ENCODE measurements at regions not wholly inside any gene's neighbourhood (a gene's known extent, or its start where the extent isn't known, plus 50 kb on each side); places are given as distances from the start of the nearest gene placed in this dataset.

- no peaks in the 10 kb centered on the region for H3K36me3 ChIP-seq (ENCODE audit: control insufficient read depth in 1 of 2, insufficient read depth in 2 of 2, low read length in 2 of 2)
- no peaks in the 10 kb centered on the region for H3K27me3 ChIP-seq (ENCODE audit: low read depth, low read length)
- no peaks in the 10 kb centered on the region for H3K4me1 ChIP-seq (ENCODE audit: control insufficient read depth in 1 of 2, insufficient read depth in 2 of 2, low read length in 2 of 2)
- H3K9me3 ChIP-seq (ENCODE audit: control insufficient read depth in 1 of 2, low read length in 2 of 2) = no peaks in the 10 kb centered on the region
- H3K4me3 ChIP-seq (ENCODE audit: low read depth in 1 of 2, low read length in 2 of 2) = no peak overlapping the region
- H3K27ac ChIP-seq (ENCODE audit: low read length) = no peak overlapping the region
Observed at GRCh38 chr2:84212611-84213314, 246.3 kb downstream of the SUCLG1 start.

- Histone ChIP-seq H3K4me1 (ENCODE audit: control insufficient read depth in 1 of 2, insufficient read depth in 2 of 2, low read length in 2 of 2) (no peaks in the 10 kb centered on the region), H3K27me3 (ENCODE audit: low read depth, low read length) (no peaks in the 10 kb centered on the region), H3K27ac (ENCODE audit: low read length) (no peak overlapping the region), H3K9me3 (ENCODE audit: control insufficient read depth in 1 of 2, low read length in 2 of 2) (no peaks in the 10 kb centered on the region), H3K4me3 (ENCODE audit: low read depth in 1 of 2, low read length in 2 of 2) (no peak overlapping the region), H3K36me3 (ENCODE audit: control insufficient read depth in 1 of 2, insufficient read depth in 2 of 2, low read length in 2 of 2) (no peaks in the 10 kb centered on the region)
Observed at GRCh38 chr2:84209941-84210340, 249.1 kb downstream of the SUCLG1 start.

GRCh38 chr2:84204995-84205394 is 254.1 kb downstream of the SUCLG1 start:
- Histone ChIP-seq H3K4me3 (ENCODE audit: low read depth in 1 of 2, low read length in 2 of 2) (no peak overlapping the region), H3K9me3 (ENCODE audit: control insufficient read depth in 1 of 2, low read length in 2 of 2) (no peaks in the 10 kb centered on the region), H3K36me3 (ENCODE audit: control insufficient read depth in 1 of 2, insufficient read depth in 2 of 2, low read length in 2 of 2) (no peaks in the 10 kb centered on the region), H3K4me1 (ENCODE audit: control insufficient read depth in 1 of 2, insufficient read depth in 2 of 2, low read length in 2 of 2) (no peaks in the 10 kb centered on the region), H3K27me3 (ENCODE audit: low read depth, low read length) (no peaks in the 10 kb centered on the region), H3K27ac (ENCODE audit: low read length) (no peak overlapping the region)

GRCh38 chr2:84202166-84202565 is 256.9 kb downstream of the SUCLG1 start:
- Histone ChIP-seq H3K9me3 (ENCODE audit: control insufficient read depth in 1 of 2, low read length in 2 of 2) (no peaks in the 10 kb centered on the region), H3K27ac (ENCODE audit: low read length) (no peak overlapping the region), H3K4me1 (ENCODE audit: control insufficient read depth in 1 of 2, insufficient read depth in 2 of 2, low read length in 2 of 2) (no peaks in the 10 kb centered on the region)

GRCh38 chr2:84201158-84201557 is 257.9 kb downstream of the SUCLG1 start:
- H3K4me3 ChIP-seq (ENCODE audit: low read depth in 1 of 2, low read length in 2 of 2) = no peak overlapping the region
- no peaks in the 10 kb centered on the region for H3K9me3 ChIP-seq (ENCODE audit: control insufficient read depth in 1 of 2, low read length in 2 of 2)
- no peaks in the 10 kb centered on the region for H3K36me3 ChIP-seq (ENCODE audit: control insufficient read depth in 1 of 2, insufficient read depth in 2 of 2, low read length in 2 of 2)
- no peaks in the 10 kb centered on the region for H3K27me3 ChIP-seq (ENCODE audit: low read depth, low read length)
- no peak overlapping the region for H3K27ac ChIP-seq (ENCODE audit: low read length)
- H3K4me1 ChIP-seq (ENCODE audit: control insufficient read depth in 1 of 2, insufficient read depth in 2 of 2, low read length in 2 of 2) = no peaks in the 10 kb centered on the region

More at GRCh38 chr2:84202166-84202565, 256.9 kb downstream of the SUCLG1 start:
- Histone ChIP-seq H3K27me3 (ENCODE audit: low read depth, low read length) (no peaks in the 10 kb centered on the region), H3K4me3 (ENCODE audit: low read depth in 1 of 2, low read length in 2 of 2) (no peak overlapping the region), H3K36me3 (ENCODE audit: control insufficient read depth in 1 of 2, insufficient read depth in 2 of 2, low read length in 2 of 2) (no peaks in the 10 kb centered on the region)

- Histone ChIP-seq H3K4me1 (ENCODE audit: control insufficient read depth in 1 of 2, insufficient read depth in 2 of 2, low read length in 2 of 2) (no peaks in the 10 kb centered on the region), H3K36me3 (ENCODE audit: control insufficient read depth in 1 of 2, insufficient read depth in 2 of 2, low read length in 2 of 2) (no peaks in the 10 kb centered on the region), H3K4me3 (ENCODE audit: low read depth in 1 of 2, low read length in 2 of 2) (no peak overlapping the region), H3K27ac (ENCODE audit: low read length) (no peak overlapping the region), H3K27me3 (ENCODE audit: low read depth, low read length) (no peaks in the 10 kb centered on the region), H3K9me3 (ENCODE audit: control insufficient read depth in 1 of 2, low read length in 2 of 2) (no peaks in the 10 kb centered on the region)
Observed at GRCh38 chr2:84197901-84198300, 261.2 kb downstream of the SUCLG1 start.

GRCh38 chr2:84194949-84195644 is 264.0 kb downstream of the SUCLG1 start:
- no peaks in the 10 kb centered on the region for H3K36me3 ChIP-seq (ENCODE audit: control insufficient read depth in 1 of 2, insufficient read depth in 2 of 2, low read length in 2 of 2)
- H3K4me1 ChIP-seq (ENCODE audit: control insufficient read depth in 1 of 2, insufficient read depth in 2 of 2, low read length in 2 of 2) = no peaks in the 10 kb centered on the region
- no peak overlapping the region for H3K4me3 ChIP-seq (ENCODE audit: low read depth in 1 of 2, low read length in 2 of 2)
- H3K9me3 ChIP-seq (ENCODE audit: control insufficient read depth in 1 of 2, low read length in 2 of 2) = no peaks in the 10 kb centered on the region
- no peak overlapping the region for H3K27ac ChIP-seq (ENCODE audit: low read length)
- H3K27me3 ChIP-seq (ENCODE audit: low read depth, low read length) = no peaks in the 10 kb centered on the region

GRCh38 chr2:84194181-84194580 is 264.9 kb downstream of the SUCLG1 start:
- Histone ChIP-seq H3K36me3 (ENCODE audit: control insufficient read depth in 1 of 2, insufficient read depth in 2 of 2, low read length in 2 of 2) (no peaks in the 10 kb centered on the region), H3K9me3 (ENCODE audit: control insufficient read depth in 1 of 2, low read length in 2 of 2) (no peaks in the 10 kb centered on the region), H3K27ac (ENCODE audit: low read length) (no peak overlapping the region), H3K4me3 (ENCODE audit: low read depth in 1 of 2, low read length in 2 of 2) (no peak overlapping the region), H3K27me3 (ENCODE audit: low read depth, low read length) (no peaks in the 10 kb centered on the region), H3K4me1 (ENCODE audit: control insufficient read depth in 1 of 2, insufficient read depth in 2 of 2, low read length in 2 of 2) (no peaks in the 10 kb centered on the region)

- H3K9me3 ChIP-seq (ENCODE audit: control insufficient read depth in 1 of 2, low read length in 2 of 2) = no peaks in the 10 kb centered on the region
- no peaks in the 10 kb centered on the region for H3K4me1 ChIP-seq (ENCODE audit: control insufficient read depth in 1 of 2, insufficient read depth in 2 of 2, low read length in 2 of 2)
- H3K36me3 ChIP-seq (ENCODE audit: control insufficient read depth in 1 of 2, insufficient read depth in 2 of 2, low read length in 2 of 2) = no peaks in the 10 kb centered on the region
- H3K27me3 ChIP-seq (ENCODE audit: low read depth, low read length) = no peaks in the 10 kb centered on the region
- no peak overlapping the region for H3K4me3 ChIP-seq (ENCODE audit: low read depth in 1 of 2, low read length in 2 of 2)
- no peak overlapping the region for H3K27ac ChIP-seq (ENCODE audit: low read length)
Observed at GRCh38 chr2:84187258-84187657, 271.8 kb downstream of the SUCLG1 start.

GRCh38 chr2:84181927-84182326 is 277.2 kb downstream of the SUCLG1 start:
- H3K27me3 ChIP-seq (ENCODE audit: low read depth, low read length) = no peaks in the 10 kb centered on the region
- no peak overlapping the region for H3K4me3 ChIP-seq (ENCODE audit: low read depth in 1 of 2, low read length in 2 of 2)
- H3K9me3 ChIP-seq (ENCODE audit: control insufficient read depth in 1 of 2, low read length in 2 of 2) = no peaks in the 10 kb centered on the region
- H3K27ac ChIP-seq (ENCODE audit: low read length) = no peak overlapping the region
- no peaks in the 10 kb centered on the region for H3K36me3 ChIP-seq (ENCODE audit: control insufficient read depth in 1 of 2, insufficient read depth in 2 of 2, low read length in 2 of 2)
- H3K4me1 ChIP-seq (ENCODE audit: control insufficient read depth in 1 of 2, insufficient read depth in 2 of 2, low read length in 2 of 2) = no peaks in the 10 kb centered on the region

- Histone ChIP-seq H3K36me3 (ENCODE audit: control insufficient read depth in 1 of 2, insufficient read depth in 2 of 2, low read length in 2 of 2) (no peaks in the 10 kb centered on the region), H3K4me1 (ENCODE audit: control insufficient read depth in 1 of 2, insufficient read depth in 2 of 2, low read length in 2 of 2) (no peaks in the 10 kb centered on the region), H3K9me3 (ENCODE audit: control insufficient read depth in 1 of 2, low read length in 2 of 2) (no peaks in the 10 kb centered on the region), H3K27me3 (ENCODE audit: low read depth, low read length) (no peaks in the 10 kb centered on the region), H3K4me3 (ENCODE audit: low read depth in 1 of 2, low read length in 2 of 2) (no peak overlapping the region), H3K27ac (ENCODE audit: low read length) (no peak overlapping the region)
Observed at GRCh38 chr2:84177733-84178132, 281.3 kb downstream of the SUCLG1 start.

GRCh38 chr2:84175970-84176369 is 283.1 kb downstream of the SUCLG1 start:
- Histone ChIP-seq H3K36me3 (ENCODE audit: control insufficient read depth in 1 of 2, insufficient read depth in 2 of 2, low read length in 2 of 2) (no peaks in the 10 kb centered on the region), H3K27ac (ENCODE audit: low read length) (no peak overlapping the region), H3K4me3 (ENCODE audit: low read depth in 1 of 2, low read length in 2 of 2) (no peak overlapping the region), H3K4me1 (ENCODE audit: control insufficient read depth in 1 of 2, insufficient read depth in 2 of 2, low read length in 2 of 2) (no peaks in the 10 kb centered on the region), H3K27me3 (ENCODE audit: low read depth, low read length) (no peaks in the 10 kb centered on the region), H3K9me3 (ENCODE audit: control insufficient read depth in 1 of 2, low read length in 2 of 2) (no peaks in the 10 kb centered on the region)

Measured in muscle layer of duodenum (tissue), 2 donors.